CD14-positive monocyte (primary cell): ENCODE measurements at regions not wholly inside any gene's neighbourhood (a gene's known extent, or its start where the extent isn't known, plus 50 kb on each side); places are given as distances from the start of the nearest gene placed in this dataset.

Source experiments
- DNase-seq, 3 donors: peaks; one replicate each; pipeline ENCODE4 v3.0.0-alpha.2; 2011 to 2022
- H2AFZ ChIP-seq: 2 replicates; pipeline ENCODE4 v1.6.0; 2012; ENCODE audit warnings: mild to moderate bottlenecking, low read depth, low read length, inconsistent platforms; ENCODE audit not compliant: insufficient read depth, poor library complexity, severe bottlenecking
- H3K27ac ChIP-seq, 2 donors: 1 replicate in 1 of 2; 2 replicates in 1 of 2; pipeline ENCODE4 v1.5.1; 2012 to 2013; ENCODE audit warnings: low read length in 2 of 2, control low read depth in 1 of 2, inconsistent platforms in 1 of 2, low read depth in 1 of 2, mild to moderate bottlenecking in 1 of 2
- H3K27me3 ChIP-seq, 2 donors: one replicate each; pipeline versions ENCODE4 v1.6.0 to v1.6.1; 2011 to 2013; ENCODE audit warnings: low read length in 2 of 2; ENCODE audit not compliant: control insufficient read depth in 2 of 2, insufficient read depth in 2 of 2
- H3K36me3 ChIP-seq, 2 donors: replicated peaks in 1 of 2; 1 replicate in 1 of 2; 2 replicates in 1 of 2; pipeline versions ENCODE4 v1.5.1 to v1.6.1; 2012 to 2013; ENCODE audit warnings: low read length in 2 of 2, control low read depth in 1 of 2, inconsistent platforms in 1 of 2, mild to moderate bottlenecking in 1 of 2; ENCODE audit not compliant: insufficient read depth in 2 of 2, control insufficient read depth in 1 of 2
- H3K4me1 ChIP-seq, 2 donors: 1 replicate in 1 of 2; 2 replicates in 1 of 2; pipeline versions ENCODE4 v1.5.1 to v1.6.1; 2012 to 2013; ENCODE audit warnings: low read length in 2 of 2, control low read depth in 1 of 2, inconsistent platforms in 1 of 2, mild to moderate bottlenecking in 1 of 2, moderate library complexity in 1 of 2; ENCODE audit not compliant: insufficient read depth in 2 of 2, control insufficient read depth in 1 of 2
- H3K4me2 ChIP-seq: replicated peaks from 2 replicates; pipeline ENCODE3; 2012; ENCODE audit warnings: low read length, moderate library complexity, mild to moderate bottlenecking; ENCODE audit not compliant: poor library complexity, severe bottlenecking; ENCODE audit errors: extremely low read depth
- H3K4me3 ChIP-seq, 3 experiments: fragments of 200-600 bp in 1 of 3; sonication (generic) in 1 of 3; replicated peaks in 1 of 3; 1 replicate in 2 of 3; 2 replicates in 1 of 3; pipeline ENCODE4 v1.5.1; 2011 to 2013; ENCODE audit warnings: low read length in 3 of 3, mild to moderate bottlenecking in 3 of 3, control low read depth in 2 of 3, low read depth in 2 of 3, inconsistent platforms in 1 of 3, moderate library complexity in 1 of 3
- H3K79me2 ChIP-seq: 2 replicates; pipeline ENCODE4 v1.6.0; 2012; ENCODE audit warnings: mild to moderate bottlenecking, control low read depth, inconsistent platforms, low read length, moderate library complexity; ENCODE audit not compliant: insufficient read depth
- H3K9ac ChIP-seq: 2 replicates; pipeline ENCODE4 v1.6.0; 2017; ENCODE audit warnings: low read length, mild to moderate bottlenecking; ENCODE audit not compliant: insufficient read depth, poor library complexity, severe bottlenecking
- H3K9me3 ChIP-seq, 2 donors: replicated peaks in 1 of 2; 1 replicate in 1 of 2; 2 replicates in 1 of 2; pipeline versions ENCODE4 v1.5.1 to v1.6.1; 2012 to 2013; ENCODE audit warnings: low read length in 2 of 2, control low read depth in 1 of 2; ENCODE audit not compliant: control insufficient read depth in 1 of 2, insufficient read depth in 1 of 2
- H4K20me1 ChIP-seq: 2 replicates; pipeline ENCODE4 v1.6.0; 2012; ENCODE audit warnings: mild to moderate bottlenecking, low read length, control low read depth, moderate library complexity; ENCODE audit not compliant: insufficient read depth
- H3K27ac Mint-ChIP-seq, 7 donors: one replicate each; pipeline ENCODE4 v1.8.0; 2020; ENCODE audit warnings: mild to moderate bottlenecking in 7 of 7, mixed read lengths in 7 of 7, moderate library complexity in 6 of 7, inconsistent platforms in 2 of 7
- H3K27me3 Mint-ChIP-seq, 3 donors: one replicate each; pipeline ENCODE4 v1.8.0; 2021 to 2022; ENCODE audit warnings: low read depth in 3 of 3, mild to moderate bottlenecking in 3 of 3, mixed read lengths in 3 of 3, moderate library complexity in 3 of 3, inconsistent platforms in 1 of 3
- H3K36me3 Mint-ChIP-seq, 2 donors: one replicate each; pipeline ENCODE4 v1.8.0; 2020; ENCODE audit warnings: mixed read lengths in 2 of 2, inconsistent platforms in 1 of 2, mild to moderate bottlenecking in 1 of 2
- H3K4me1 Mint-ChIP-seq: one replicate; pipeline ENCODE4 v1.8.0; 2020; ENCODE audit warnings: mild to moderate bottlenecking, mixed read lengths
- H3K4me3 Mint-ChIP-seq, 2 donors: one replicate each; pipeline ENCODE4 v1.8.0; 2020; ENCODE audit warnings: mild to moderate bottlenecking in 2 of 2, mixed read lengths in 2 of 2, moderate library complexity in 1 of 2
- H3K9me3 Mint-ChIP-seq, 7 donors: one replicate each; pipeline ENCODE4 v1.8.0; 2020 to 2022; ENCODE audit warnings: mixed read lengths in 7 of 7, mild to moderate bottlenecking in 6 of 7, moderate library complexity in 6 of 7, inconsistent platforms in 2 of 7
- WGBS: methylation state at CpG from one replicate; pipeline ENCODE4 v1.1.5; 2013; ENCODE audit warnings: missing lambda C conversion rate; ENCODE audit not compliant: insufficient coverage; 5-methylcytosine and 5-hydroxymethylcytosine counted together
- intact Hi-C, 2 donors: fragments of 100-400 bp; cut with micrococcal nuclease; formaldehyde crosslinking; loops; one replicate each; pipeline versions ENCODE4 v1.15.0 to v1.15.1; 2023
- TF ChIP-seq, protein P1 (sequence below): fragments of 200-600 bp; IDR thresholded peaks from one replicate; pipeline ENCODE4 v1.8.0; 2022; ENCODE audit warnings: antibody characterized with exemption, mild to moderate bottlenecking

- Mint-ChIP-seq H3K27me3 (peaks cover 5 to 7% (median 6%) of the 10 kb centered on the region in 3 donors), H3K4me3 (no peak overlapping the region), H3K9me3 (no peaks in the 10 kb centered on the region), H3K27ac (no peak overlapping the region), H3K36me3 (no peaks in the 10 kb centered on the region), H3K4me1 (no peaks in the 10 kb centered on the region)
- Histone ChIP-seq H3K9ac (no peak overlapping the region), H3K4me3 (no peak overlapping the region), H3K36me3 (no peaks in the 10 kb centered on the region), H2AFZ (no peak overlapping the region), H3K27me3 (no peaks in the 10 kb centered on the region), H3K27ac (no peak overlapping the region), H3K4me2 (no peak overlapping the region), H3K79me2 (no peaks in the 10 kb centered on the region), H4K20me1 (no peaks in the 10 kb centered on the region), H3K9me3 (no peaks in the 10 kb centered on the region), H3K4me1 (no peaks in the 10 kb centered on the region)
- no CpG with 5 or more reads among the region's 2 CpGs for WGBS
- TF ChIP-seq, protein P1, sequence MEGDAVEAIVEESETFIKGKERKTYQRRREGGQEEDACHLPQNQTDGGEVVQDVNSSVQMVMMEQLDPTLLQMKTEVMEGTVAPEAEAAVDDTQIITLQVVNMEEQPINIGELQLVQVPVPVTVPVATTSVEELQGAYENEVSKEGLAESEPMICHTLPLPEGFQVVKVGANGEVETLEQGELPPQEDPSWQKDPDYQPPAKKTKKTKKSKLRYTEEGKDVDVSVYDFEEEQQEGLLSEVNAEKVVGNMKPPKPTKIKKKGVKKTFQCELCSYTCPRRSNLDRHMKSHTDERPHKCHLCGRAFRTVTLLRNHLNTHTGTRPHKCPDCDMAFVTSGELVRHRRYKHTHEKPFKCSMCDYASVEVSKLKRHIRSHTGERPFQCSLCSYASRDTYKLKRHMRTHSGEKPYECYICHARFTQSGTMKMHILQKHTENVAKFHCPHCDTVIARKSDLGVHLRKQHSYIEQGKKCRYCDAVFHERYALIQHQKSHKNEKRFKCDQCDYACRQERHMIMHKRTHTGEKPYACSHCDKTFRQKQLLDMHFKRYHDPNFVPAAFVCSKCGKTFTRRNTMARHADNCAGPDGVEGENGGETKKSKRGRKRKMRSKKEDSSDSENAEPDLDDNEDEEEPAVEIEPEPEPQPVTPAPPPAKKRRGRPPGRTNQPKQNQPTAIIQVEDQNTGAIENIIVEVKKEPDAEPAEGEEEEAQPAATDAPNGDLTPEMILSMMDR: no peak
- DNase-seq: no peak
- intact Hi-C loops: no loop called here
Measured at GRCh38 chr7:112400141-112400540, 50.1 kb upstream of the IFRD1 start.
